ENCODE measurements at regions not wholly inside any gene's neighbourhood (a gene's known extent, or its start where the extent isn't known, plus 50 kb on each side); places are given as distances from the start of the nearest gene placed in this dataset.

GRCh38 chr3:10585945-10586344 lies 80.6 kb upstream of the ATP2B2 start:
- DNase-seq, result no peak

- DNase-seq, result no peak
These were observed 89.5 kb upstream of the ATP2B2 start for GRCh38 chr3:10594915-10595314.

DNA sequence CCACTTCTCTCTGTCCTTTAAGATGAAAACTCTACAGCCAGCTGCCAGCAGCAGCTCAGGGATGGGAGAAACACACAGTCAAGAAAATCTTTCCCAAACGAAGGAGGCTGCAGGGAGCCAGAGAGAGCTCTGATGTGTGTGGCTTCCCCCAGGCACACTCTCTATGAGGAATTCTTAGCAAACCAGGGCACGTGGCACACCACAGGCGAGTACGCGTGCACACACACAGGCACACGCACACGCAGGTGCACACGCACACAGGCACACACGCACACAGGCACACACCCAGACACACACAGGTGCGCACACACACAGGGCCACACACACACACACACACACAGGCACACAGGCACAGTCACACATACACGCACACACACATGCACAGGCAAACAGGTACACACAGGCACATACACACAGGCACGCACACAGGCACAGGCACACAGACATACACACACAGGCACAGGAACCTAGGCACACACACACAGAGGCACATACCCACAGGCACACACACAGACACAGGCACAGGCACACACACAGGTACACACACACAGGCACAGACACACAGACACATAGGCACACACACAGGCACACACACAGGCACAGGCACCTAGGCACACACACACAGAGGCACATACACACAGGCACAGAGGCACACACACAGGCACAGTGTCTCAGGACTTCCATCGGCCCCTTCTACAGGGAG lies 91.5 kb upstream of the ATP2B2 start:
- no peak for DNase-seq

DNA sequence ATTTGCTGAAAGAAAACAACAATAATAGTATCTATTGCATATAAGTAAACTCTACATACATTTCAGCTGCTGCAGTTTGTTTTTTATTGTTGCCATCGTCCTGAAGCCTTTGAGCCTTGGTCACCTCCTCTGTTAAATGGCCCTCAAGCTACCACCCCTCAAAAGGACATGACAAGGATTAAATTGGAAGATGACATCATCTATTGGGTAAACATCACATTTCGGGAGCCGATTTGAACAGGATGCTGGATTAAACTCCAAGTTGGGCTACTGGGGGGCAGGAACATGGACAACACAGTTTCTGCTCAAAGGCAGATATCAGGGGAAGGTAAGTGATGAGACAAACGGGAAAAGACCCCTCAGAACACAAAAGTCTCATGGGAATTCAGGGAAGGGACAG lies 92.3 kb upstream of the ATP2B2 start:
- no peak for DNase-seq

GRCh38 chr3:10599017-10599416 lies 93.6 kb upstream of the ATP2B2 start:
- DNase-seq, result no peak

DNA sequence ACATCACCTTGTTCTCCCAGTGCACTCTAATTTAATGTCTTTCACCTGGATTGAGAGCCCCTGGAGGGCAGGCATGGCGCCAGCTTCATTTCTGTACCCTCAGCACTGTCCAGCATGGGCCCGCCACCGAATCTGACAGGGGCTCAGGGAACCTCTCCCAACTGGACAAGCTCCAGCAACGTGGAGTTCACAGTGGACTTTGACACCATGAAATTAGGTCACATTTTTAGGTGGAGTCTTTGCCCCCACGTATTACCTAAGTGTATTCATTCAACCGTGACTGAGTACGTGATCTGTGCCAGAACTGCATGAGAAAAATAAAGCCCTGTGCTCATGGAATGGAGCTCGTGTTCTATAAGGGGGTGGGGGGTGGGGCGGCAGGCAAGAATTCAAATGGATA lies 94.1 kb upstream of the ATP2B2 start:
- no peak for DNase-seq

DNA sequence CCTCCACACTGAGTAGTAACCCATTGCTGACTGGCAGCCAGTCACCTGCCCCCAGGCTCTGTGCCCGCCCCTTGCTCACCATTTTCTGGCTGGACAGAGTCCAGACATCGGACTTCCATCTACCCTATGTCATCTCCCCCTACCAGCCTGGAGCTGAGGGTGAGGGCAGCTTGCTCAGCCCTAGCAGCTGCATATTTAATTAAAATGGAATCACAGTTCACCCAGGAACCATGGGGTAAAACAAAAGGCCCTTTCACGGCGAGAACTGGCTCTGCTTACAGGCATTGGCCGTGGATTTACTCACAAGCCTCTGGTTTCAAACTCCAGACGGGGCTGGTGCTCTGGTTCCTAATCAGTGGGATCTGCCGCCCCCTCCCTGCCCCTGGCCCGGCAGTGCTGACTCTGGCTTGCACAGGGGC lies 94.9 kb upstream of the ATP2B2 start:
- DNase-seq, result no peak

DNA sequence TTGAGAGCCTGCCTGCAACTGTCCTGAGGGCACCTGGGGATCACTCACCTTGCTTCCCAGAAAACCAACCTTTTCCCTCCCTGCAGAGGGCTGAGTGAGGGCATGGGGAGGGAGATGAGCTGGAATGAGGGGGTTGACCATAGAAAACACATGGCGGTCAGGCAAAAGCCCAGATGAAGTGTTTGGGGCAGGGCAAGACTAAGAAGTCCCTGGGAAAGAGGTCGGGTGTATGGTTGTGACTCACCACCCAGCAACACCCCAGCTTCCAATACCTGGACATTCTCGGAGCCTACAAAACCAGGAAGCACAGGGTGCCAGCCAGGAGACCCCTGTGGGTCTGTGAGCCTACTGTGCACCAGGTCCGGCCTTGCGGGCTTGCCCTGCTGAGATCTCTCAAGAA lies 95.3 kb upstream of the ATP2B2 start:
- DNase-seq, result no peak

DNA sequence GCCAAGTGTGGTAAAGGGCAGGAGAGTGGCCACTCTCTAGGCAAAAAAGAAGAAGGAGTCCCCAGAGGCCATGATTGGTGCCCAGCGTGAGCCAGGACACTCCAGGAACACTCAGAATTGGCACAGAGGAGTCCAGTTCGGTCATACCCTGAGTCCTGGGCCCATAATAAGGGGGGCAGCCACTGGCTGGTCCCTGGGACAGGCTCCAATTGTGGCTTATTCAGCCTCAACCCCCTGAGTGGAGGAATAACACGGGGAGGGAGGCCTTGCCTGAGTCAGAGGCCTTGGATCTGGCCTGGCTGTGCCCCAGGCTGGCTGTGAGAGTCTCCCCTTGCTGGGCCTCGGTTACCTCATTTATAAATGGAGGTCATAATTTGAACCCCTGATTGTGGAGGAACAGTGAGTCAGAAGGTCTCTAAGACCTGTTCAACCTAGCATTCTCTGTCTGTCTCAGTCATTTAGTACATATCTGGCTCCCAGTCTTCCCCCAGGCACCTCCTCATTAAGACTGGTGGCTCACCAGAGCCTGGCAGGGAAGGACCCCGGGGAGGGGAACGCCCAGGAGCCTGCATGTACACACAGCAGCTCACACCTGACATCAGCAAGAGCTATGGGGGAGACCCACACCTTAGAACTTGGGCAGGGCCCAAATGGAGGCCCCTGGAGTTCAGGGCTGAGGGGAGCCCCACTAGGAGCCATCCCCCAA lies 95.9 kb upstream of the ATP2B2 start:
- DNase-seq, result no peak

- DNase-seq, result no peak
These were observed 96.5 kb upstream of the ATP2B2 start for GRCh38 chr3:10601857-10602230.

DNA sequence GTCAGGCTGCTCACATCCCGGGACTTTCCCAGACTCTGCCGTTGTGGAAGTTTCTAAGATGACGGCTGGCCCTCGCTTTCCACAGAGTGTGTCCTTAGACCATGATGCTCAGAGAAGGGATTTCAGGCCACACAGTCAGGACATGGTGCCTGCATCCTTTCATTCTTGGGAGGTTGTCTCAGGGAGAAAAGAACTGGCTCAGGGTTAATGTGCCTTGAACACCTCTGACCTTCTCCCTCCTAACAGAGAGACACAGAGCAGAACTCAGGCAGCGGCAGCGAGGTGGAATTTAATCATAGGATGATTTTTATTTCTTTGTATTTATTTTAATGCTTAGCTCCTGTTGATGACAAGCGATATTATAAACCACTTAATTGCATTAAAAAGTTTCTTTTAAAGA lies 96.9 kb upstream of the ATP2B2 start:
- no peak for DNase-seq

DNA sequence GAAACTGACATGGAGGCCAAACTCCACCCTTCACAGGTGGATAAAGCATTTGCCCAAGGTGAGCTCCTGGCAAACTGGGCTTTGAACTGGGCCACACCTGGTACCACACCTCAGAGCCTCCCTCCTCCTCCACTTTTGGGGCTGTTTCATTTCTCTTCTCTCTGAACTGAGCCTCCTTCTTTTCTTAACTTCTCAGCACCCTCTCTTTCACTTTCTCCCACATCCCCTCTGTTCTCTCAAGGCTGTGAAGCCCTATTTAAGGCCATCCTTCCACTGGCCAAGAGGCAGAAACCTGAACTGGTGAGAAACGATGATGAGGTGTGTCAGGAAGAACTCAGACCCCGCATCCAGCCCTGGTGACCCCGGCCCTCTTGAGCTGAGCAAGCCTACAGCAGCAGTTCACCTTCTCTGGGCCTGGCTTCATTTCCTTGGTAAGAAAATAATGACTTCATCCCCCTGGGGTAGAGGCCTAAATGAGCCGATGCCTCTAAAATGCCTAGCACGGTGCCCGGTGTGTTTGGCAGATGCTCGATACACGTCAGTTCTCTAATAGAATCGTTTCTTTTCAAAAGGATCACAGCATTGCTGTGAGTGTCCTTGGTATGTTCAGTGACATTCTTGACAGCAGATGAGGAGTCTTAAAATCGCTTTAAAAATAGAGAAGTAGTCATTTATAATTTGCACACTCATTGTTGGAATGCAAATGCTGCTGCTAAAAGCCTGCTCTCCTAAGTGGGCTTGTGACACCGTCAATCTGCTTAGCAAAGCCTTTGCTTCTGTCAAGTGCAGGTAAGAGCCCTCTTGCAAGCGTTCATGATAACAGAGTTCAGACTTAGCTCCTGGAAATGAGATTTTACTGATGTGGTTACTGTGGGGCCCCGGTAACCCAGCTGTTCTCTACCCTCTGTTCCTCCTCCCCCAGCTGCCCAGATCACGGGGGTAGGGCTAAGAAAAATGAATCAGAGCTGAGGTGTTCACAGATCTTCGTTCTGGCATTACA lies 97.7 kb upstream of the ATP2B2 start:
- peak; percentile 40 for DNase-seq

GRCh38 chr3:10609134-10609533 lies 103.7 kb upstream of the ATP2B2 start:
- no peak for DNase-seq

DNA sequence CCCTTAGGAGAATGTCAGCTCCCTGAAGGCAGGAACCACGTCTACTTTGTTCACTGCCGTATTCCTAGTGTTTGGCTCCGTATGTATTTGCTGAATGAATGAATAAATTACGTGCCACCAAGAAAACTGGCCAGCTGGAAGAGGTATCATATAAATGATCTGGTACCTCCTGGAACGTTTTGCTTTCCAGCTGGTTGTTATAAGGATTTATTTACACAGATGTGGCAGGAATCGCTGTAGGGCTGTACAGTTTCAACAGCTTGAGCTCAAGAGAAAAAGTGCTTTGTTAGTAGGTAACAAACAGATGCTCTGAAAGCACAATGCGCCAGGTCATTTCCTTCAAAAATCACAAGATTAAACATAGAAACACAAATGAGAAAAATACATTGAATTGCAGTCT lies 108.8 kb upstream of the ATP2B2 start:
- no peak for DNase-seq

- DNase-seq, result no peak
These were observed 110.3 kb upstream of the ATP2B2 start for GRCh38 chr3:10615715-10616114.

DNA sequence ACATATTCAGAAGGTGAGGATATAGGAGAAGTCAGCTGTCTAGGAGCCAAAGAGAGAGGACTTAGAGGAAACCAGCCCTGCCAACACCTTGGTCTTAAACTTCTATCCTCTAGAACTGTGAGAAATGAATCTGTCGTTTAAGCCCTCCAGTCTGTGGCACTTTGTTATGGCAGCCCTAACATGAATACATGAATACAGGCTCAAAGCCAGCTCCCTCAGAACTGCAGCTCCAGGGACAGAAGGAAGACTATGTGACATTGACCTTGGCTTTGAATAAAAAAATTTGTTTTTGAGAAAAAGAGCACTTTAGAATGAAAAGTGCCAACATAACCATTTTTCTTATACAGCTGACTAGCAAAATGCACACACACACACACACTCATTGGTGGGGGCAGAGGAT lies 110.9 kb upstream of the ATP2B2 start:
- no peak for DNase-seq

DNA sequence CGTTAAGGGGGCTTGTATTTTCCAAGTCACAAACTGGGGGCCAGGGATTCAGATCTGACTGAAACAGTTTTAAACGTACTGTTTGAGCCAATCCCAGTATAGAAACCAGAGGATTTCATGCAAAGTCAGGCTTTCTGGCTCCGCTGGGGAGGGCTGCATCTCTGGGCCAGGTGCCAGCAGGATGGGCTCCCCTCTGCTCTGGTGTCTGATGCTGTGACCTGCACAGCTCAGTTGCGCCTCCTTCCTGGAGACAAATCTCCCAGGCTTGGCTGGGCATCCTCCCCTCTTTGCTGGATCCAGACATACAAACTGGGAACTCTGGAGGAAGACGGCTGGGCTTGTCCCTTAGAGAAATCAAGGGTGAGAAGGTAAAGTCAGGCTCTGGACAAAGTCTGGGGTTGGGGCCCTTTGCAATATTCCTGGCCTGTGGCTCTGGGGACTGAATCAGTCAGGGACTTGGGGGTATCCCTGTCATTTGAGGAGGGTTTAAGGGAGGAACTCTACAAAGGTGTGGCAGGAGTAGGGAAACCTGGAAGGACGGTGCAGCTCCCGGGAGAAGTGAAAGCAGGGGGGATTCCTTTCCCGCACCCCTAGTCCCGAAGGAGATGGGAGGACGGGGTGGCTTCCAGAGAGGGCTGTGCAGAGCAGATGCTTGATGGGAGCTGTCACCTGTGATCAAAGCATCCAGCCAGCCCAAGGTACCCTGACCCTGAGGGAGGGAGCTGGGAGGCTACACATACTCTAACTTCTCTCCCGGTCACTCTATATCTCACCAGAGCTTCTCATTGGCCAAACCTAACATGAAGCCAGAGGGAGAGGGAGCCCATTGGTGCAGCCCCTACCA lies 114.8 kb upstream of the ATP2B2 start:
- DNase-seq, result no peak

- no peak for DNase-seq
These were observed 115.4 kb upstream of the ATP2B2 start for GRCh38 chr3:10620833-10621082.

- DNase-seq, result no peak
These were observed 118.3 kb upstream of the ATP2B2 start for GRCh38 chr3:10623578-10624275.

- DNase-seq, result no peak
These were observed 119.9 kb upstream of the ATP2B2 start for GRCh38 chr3:10625323-10625722.

DNA sequence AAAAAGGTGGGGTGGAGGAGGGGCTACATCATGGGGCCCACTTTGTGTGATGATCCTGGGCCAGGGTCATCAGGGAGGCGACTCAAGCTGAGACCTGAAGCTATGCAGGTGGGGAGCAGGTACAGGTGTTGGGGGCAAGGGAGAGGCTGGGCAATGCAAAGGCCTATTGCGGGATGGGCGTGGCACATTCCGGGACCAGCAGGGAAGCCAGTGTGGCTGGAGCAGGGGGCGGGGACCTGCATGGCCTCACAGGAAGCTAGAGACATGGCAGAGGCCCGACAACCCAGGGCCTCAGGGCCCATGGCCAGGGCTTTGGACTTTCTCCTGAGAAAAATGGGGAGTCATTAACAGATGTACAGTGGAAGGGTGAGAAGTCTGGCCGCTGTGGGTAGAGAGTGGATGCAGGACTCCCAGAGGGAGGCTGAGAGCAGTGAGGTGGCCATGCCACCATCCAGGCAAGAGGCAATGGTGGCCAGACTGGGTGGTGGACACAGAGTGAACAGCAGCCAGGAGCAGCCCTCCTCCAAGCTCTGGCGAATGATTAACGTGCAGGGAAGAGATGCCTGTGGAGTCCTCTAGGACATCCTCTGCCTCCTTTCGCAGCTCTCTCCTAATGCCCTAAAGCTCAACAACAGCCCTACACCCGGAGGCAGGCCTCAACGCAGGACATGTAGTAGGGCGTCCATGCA lies 122.6 kb upstream of the ATP2B2 start:
- no peak for DNase-seq

Measured in activated CD4-positive, CD25-positive, alpha-beta regulatory T cell treated with anti-CD3 and anti-CD28 coated beads, Interleukin-2, amount 50 U/mL, for 72 hours (primary cell).